A549 (cell line): ENCODE measurements at regions not wholly inside any gene's neighbourhood (a gene's known extent, or its start where the extent isn't known, plus 50 kb on each side); places are given as distances from the start of the nearest gene placed in this dataset.
A peak's percentile ranks its signal among the peaks of the same experiment; 100 is the strongest.

Source experiments
- ATAC-seq, 2 experiments: fragments of 200-7000 bp in 1 of 2; fragments of >200 bp in 1 of 2; cut with Nextera tagmentation in 1 of 2; cut with Tn5 transposase in 1 of 2; 3 replicates each; pipeline versions ENCODE4 v1.8.0 to v1.9.1; 2018 to 2020; ENCODE audit warnings: mild to moderate bottlenecking in 1 of 2, moderate library complexity in 1 of 2
- CTCF ChIA-PET: fragments of 300-600 bp; sonication (Branson Sonifier 250); formaldehyde crosslinking; extraction: SDS; loops from one replicate; lab custom pipeline; 2021; ENCODE audit warnings: antibody characterized with exemption, inconsistent platforms; lab: Yijun Ruan, JAX
- POLR2A ChIA-PET: fragments of 350-600 bp; formaldehyde crosslinking; extraction: SDS; loops from one replicate; lab custom pipeline; 2021; ENCODE audit warnings: antibody characterized with exemption, inconsistent platforms; lab: Yijun Ruan, JAX
- DNase-seq, 2 experiments: peaks; one replicate each; pipeline versions ENCODE4 v3.0.0 to v3.0.0-alpha.2; 2011 to 2016; ENCODE audit warnings: low read depth in 1 of 2, low spot score in 1 of 2
- FAIRE-seq: peaks from 2 replicates; lab custom pipeline; 2011; peaks lifted over from hg19 to GRCh38; lab: Jason Lieb, UNC
- H3K27ac ChIP-seq, 2 experiments: fragments of >200 bp; sonication (Bioruptor Twin); formaldehyde crosslinking; 3 replicates each; pipeline ENCODE4 v1.5.1; 2016 to 2017
- H3K4me1 ChIP-seq: fragments of >200 bp; sonication (Bioruptor Twin); formaldehyde crosslinking; 3 replicates; pipeline ENCODE4 v1.6.1; 2016
- H3K4me2 ChIP-seq: fragments of >200 bp; sonication (Bioruptor Twin); formaldehyde crosslinking; 3 replicates; pipeline ENCODE4 v1.6.1; 2016
- H3K4me3 ChIP-seq: fragments of >200 bp; sonication (Bioruptor Twin); formaldehyde crosslinking; 3 replicates; pipeline ENCODE4 v1.5.1; 2016
- H3K9me3 ChIP-seq: fragments of >200 bp; sonication (Bioruptor Twin); formaldehyde crosslinking; 3 replicates; pipeline ENCODE4 v1.6.1; 2016
- ATOH8 ChIP-seq: fragments of 250-450 bp; sonication (Bioruptor Pico); IDR thresholded peaks from 2 replicates; pipeline ENCODE4 v1.5.0; 2020; ENCODE audit warnings: low read depth, mild to moderate bottlenecking, moderate library complexity
- BHLHE40 ChIP-seq: IDR thresholded peaks from 2 replicates; pipeline ENCODE4 v1.6.1; 2012; ENCODE audit warnings: low read depth, low read length, inconsistent platforms
- CBX8 ChIP-seq: fragments of 200-600 bp; sonication (generic); IDR thresholded peaks from 2 replicates; pipeline ENCODE4 v1.6.1; 2016
- CEBPB ChIP-seq, 2 experiments: fragments of >200 bp in 1 of 2; sonication (Bioruptor Twin) in 1 of 2; formaldehyde crosslinking in 1 of 2; IDR thresholded peaks; 2 replicates each; pipeline ENCODE4 v1.6.1; 2012 to 2016
- CHD4 ChIP-seq: fragments of 200-600 bp; sonication (generic); IDR thresholded peaks from 2 replicates; pipeline ENCODE4 v1.6.1; 2016; ENCODE audit warnings: antibody characterized with exemption, mild to moderate bottlenecking, borderline replicate concordance
- CTCF ChIP-seq: fragments of >200 bp; sonication (Bioruptor Twin); formaldehyde crosslinking; IDR thresholded peaks from 3 replicates; pipeline ENCODE4 v1.5.1; 2016
- E2F6 ChIP-seq: IDR thresholded peaks from 2 replicates; pipeline ENCODE4 v1.6.1; 2012; ENCODE audit warnings: low read depth, borderline replicate concordance
- EHF ChIP-seq: fragments of 250-450 bp; sonication (Bioruptor Pico); IDR thresholded peaks from 2 replicates; pipeline ENCODE4 v1.5.0; 2020; ENCODE audit warnings: mild to moderate bottlenecking
- EHMT2 ChIP-seq: fragments of 200-600 bp; sonication (generic); IDR thresholded peaks from 2 replicates; pipeline ENCODE4 v1.6.1; 2016; ENCODE audit warnings: antibody characterized with exemption, low read depth, mild to moderate bottlenecking, moderate library complexity
- GATA3 ChIP-seq: IDR thresholded peaks from 2 replicates; pipeline ENCODE4 v1.6.1; 2012; ENCODE audit warnings: borderline replicate concordance
- HDAC2 ChIP-seq: fragments of 200-600 bp; sonication (generic); IDR thresholded peaks from 2 replicates; pipeline ENCODE4 v1.6.1; 2016
- HES2 ChIP-seq: fragments of >200 bp; sonication (Bioruptor Twin); formaldehyde crosslinking; IDR thresholded peaks from 2 replicates; pipeline ENCODE4 v1.6.1; 2016
- HEYL ChIP-seq: fragments of 250-450 bp; sonication (Bioruptor Pico); IDR thresholded peaks from 2 replicates; pipeline ENCODE4 v1.8.0; 2021; ENCODE audit warnings: mild to moderate bottlenecking, moderate library complexity
- HOXB5 ChIP-seq: fragments of 250-450 bp; sonication (Bioruptor Pico); IDR thresholded peaks from 2 replicates; pipeline ENCODE4 v1.5.0; 2020; ENCODE audit warnings: mild to moderate bottlenecking, moderate library complexity
- KDM5A ChIP-seq: fragments of 200-600 bp; sonication (generic); IDR thresholded peaks from 2 replicates; pipeline ENCODE4 v1.6.1; 2016; ENCODE audit warnings: antibody characterized with exemption, mild to moderate bottlenecking
- MAFK ChIP-seq: fragments of 450-650 bp; IDR thresholded peaks from 2 replicates; pipeline ENCODE4 v1.6.1; 2014; ENCODE audit not compliant: partially characterized antibody
- MAX ChIP-seq: IDR thresholded peaks from 2 replicates; pipeline ENCODE4 v1.6.1; 2012
- MAZ ChIP-seq: fragments of 150-350 bp; IDR thresholded peaks from 2 replicates; pipeline ENCODE4 v1.6.1; 2014; ENCODE audit warnings: antibody characterized with exemption, low read depth, low read length, borderline replicate concordance
- NFE2L2 ChIP-seq: fragments of 150-350 bp; conservative IDR thresholded peaks from 2 replicates; pipeline ENCODE4 v1.6.1; 2014; ENCODE audit warnings: low read length
- NPAS2 ChIP-seq: fragments of 250-450 bp; sonication (Bioruptor Pico); IDR thresholded peaks from 2 replicates; pipeline ENCODE4 v1.8.0; 2022; ENCODE audit warnings: mild to moderate bottlenecking, moderate library complexity, borderline replicate concordance
- PBX3 ChIP-seq: IDR thresholded peaks from 2 replicates; pipeline ENCODE4 v1.6.1; 2012
- PHF8 ChIP-seq: fragments of 200-600 bp; sonication (generic); IDR thresholded peaks from 2 replicates; pipeline ENCODE4 v1.6.1; 2016; ENCODE audit warnings: low read depth, mild to moderate bottlenecking, antibody characterized with exemption, moderate library complexity, borderline replicate concordance
- POLR2A ChIP-seq: IDR thresholded peaks from 2 replicates; pipeline ENCODE4 v1.6.1; 2012; ENCODE audit warnings: mild to moderate bottlenecking, low read length
- RAD21 ChIP-seq, 2 experiments: fragments of >200 bp in 1 of 2; sonication (Bioruptor Twin) in 1 of 2; formaldehyde crosslinking in 1 of 2; IDR thresholded peaks in 1 of 2; conservative IDR thresholded peaks in 1 of 2; 2 replicates in 1 of 2; 3 replicates in 1 of 2; pipeline ENCODE4 v1.6.1; 2012 to 2018; ENCODE audit warnings: inconsistent platforms in 1 of 2
- RARB ChIP-seq: fragments of 250-450 bp; sonication (Bioruptor Pico); IDR thresholded peaks from 2 replicates; pipeline ENCODE4 v1.8.0; 2021; ENCODE audit warnings: mild to moderate bottlenecking, moderate library complexity
- RCOR1 ChIP-seq: fragments of 150-350 bp; IDR thresholded peaks from 2 replicates; pipeline ENCODE4 v1.6.1; 2014; ENCODE audit warnings: antibody characterized with exemption, low read length, low read depth
- RFX5 ChIP-seq: fragments of 450-650 bp; IDR thresholded peaks from 2 replicates; pipeline ENCODE4 v1.7.1; 2014; ENCODE audit warnings: antibody characterized with exemption, mild to moderate bottlenecking, moderate library complexity
- SMC3 ChIP-seq: fragments of >200 bp; sonication (Bioruptor Twin); formaldehyde crosslinking; IDR thresholded peaks from 3 replicates; pipeline ENCODE4 v1.6.1; 2018; ENCODE audit warnings: inconsistent platforms
- ZC3H11A ChIP-seq: fragments of 450-650 bp; IDR thresholded peaks from 2 replicates; pipeline ENCODE4 v1.6.1; 2014; ENCODE audit warnings: antibody characterized with exemption, mild to moderate bottlenecking
- WGBS: methylation state at CpG from one replicate; pipeline ENCODE4 v1.1.6; 2017; ENCODE audit errors: missing lambda C conversion rate; 5-methylcytosine and 5-hydroxymethylcytosine counted together

- ChIA-PET POLR2A (no interaction called here), CTCF (no interaction called here)
- ATAC-seq (no peak), DNase-seq (no peak), FAIRE-seq (no peak)
- TF ChIP-seq PBX3 (no peak), MAFK (no peak), BHLHE40 (no peak), ZC3H11A (no peak), HDAC2 (no peak), CEBPB (IDR thresholded peaks at IDR 0.05) (no peak), HES2 (no peak), MAX (no peak), RARB (CRISPR knock-in tag) (no peak), CTCF (no peak), HOXB5 (no peak), HEYL (CRISPR knock-in tag) (no peak), EHF (CRISPR knock-in tag) (no peak)
- Histone ChIP-seq H3K27ac (no peak overlapping the region), H3K9me3 (no peaks in the 10 kb centered on the region), H3K4me3 (no peak overlapping the region), H3K4me2 (no peak overlapping the region), H3K4me1 (no peaks in the 10 kb centered on the region)
- WGBS, result 5% methylated on average over 3 of the region's 3 CpGs
Measured at GRCh38 chr1:104855550-104855949, 1105.9 kb downstream of the AMY1C start.

GRCh38 chr1:104856091-104856490 lies 1106.4 kb downstream of the AMY1C start:
- no peak overlapping the region for H3K4me2 ChIP-seq
- FAIRE-seq (no peak), DNase-seq (no peak), ATAC-seq (no peak)
- TF ChIP-seq NPAS2 (CRISPR knock-in tag) (no peak), E2F6 (no peak)
- POLR2A ChIA-PET, result no interaction called here
- 26% methylated on average over 16 of the region's 16 CpGs for WGBS
- H3K27ac ChIP-seq, result no peak overlapping the region
- H3K9me3 ChIP-seq, result no peaks in the 10 kb centered on the region
- H3K4me1 ChIP-seq, result no peaks in the 10 kb centered on the region
- CTCF ChIA-PET, result no interaction called here
- no peak overlapping the region for H3K4me3 ChIP-seq

GRCh38 chr1:104856518-104856917 lies 1106.8 kb downstream of the AMY1C start:
- CTCF ChIA-PET, result no interaction called here
- DNase-seq, result no peak
- ATAC-seq, result no peak
- H3K9me3 ChIP-seq, result no peaks in the 10 kb centered on the region
- no peak for TF ChIP-seq GATA3
- peak; percentile 57 for TF ChIP-seq ZC3H11A
- no peak for TF ChIP-seq MAZ
- TF ChIP-seq, all 56 proteins: peak for 1
- Histone ChIP-seq H3K4me2 (no peak overlapping the region), H3K4me3 (no peak overlapping the region), H3K27ac (no peak overlapping the region), H3K4me1 (no peaks in the 10 kb centered on the region)
- FAIRE-seq, result no peak
- 11% methylated on average over 1 of the region's 1 CpG for WGBS
- POLR2A ChIA-PET, result no interaction called here

- H3K27ac ChIP-seq, result no peak overlapping the region
- ChIA-PET CTCF (no interaction called here), POLR2A (no interaction called here)
- no peak for FAIRE-seq
- no peaks in the 10 kb centered on the region for H3K9me3 ChIP-seq
- H3K4me1 ChIP-seq, result no peaks in the 10 kb centered on the region
- WGBS, result 9% methylated on average over 4 of the region's 4 CpGs
- ATAC-seq, result no peak
- DNase-seq, result no peak
- no peak overlapping the region for H3K4me3 ChIP-seq
- TF ChIP-seq CHD4 (no peak), PHF8 (no peak), ATOH8 (CRISPR knock-in tag) (no peak), POLR2A (no peak), CEBPB (IDR thresholded peaks at IDR 0.05) (no peak), CBX8 (no peak), RFX5 (no peak), RCOR1 (no peak), KDM5A (no peak), EHMT2 (no peak), HOXB5 (no peak), GATA3 (no peak), BHLHE40 (no peak), SMC3 (no peak), EHF (CRISPR knock-in tag) (no peak), RAD21 (conservative IDR thresholded peaks at IDR 0.05 in 1 of 2, IDR thresholded peaks at IDR 0.05 in 1 of 2) (no peak), NFE2L2 (no peak)
- H3K4me2 ChIP-seq, result no peak overlapping the region
Measured at GRCh38 chr1:104868794-104869193, 1119.1 kb downstream of the AMY1C start.
